NCI-H1436 (cell line): ENCODE measurements at regions not wholly inside any gene's neighbourhood (a gene's known extent, or its start where the extent isn't known, plus 50 kb on each side); places are given as distances from the start of the nearest gene placed in this dataset.
A peak's percentile ranks its signal among the peaks of the same experiment; 100 is the strongest.

ENCODE experiments used
- DNase-seq: peaks from one replicate; lab custom pipeline; 2025; lab: John Stamatoyannopoulos, UW

DNA sequence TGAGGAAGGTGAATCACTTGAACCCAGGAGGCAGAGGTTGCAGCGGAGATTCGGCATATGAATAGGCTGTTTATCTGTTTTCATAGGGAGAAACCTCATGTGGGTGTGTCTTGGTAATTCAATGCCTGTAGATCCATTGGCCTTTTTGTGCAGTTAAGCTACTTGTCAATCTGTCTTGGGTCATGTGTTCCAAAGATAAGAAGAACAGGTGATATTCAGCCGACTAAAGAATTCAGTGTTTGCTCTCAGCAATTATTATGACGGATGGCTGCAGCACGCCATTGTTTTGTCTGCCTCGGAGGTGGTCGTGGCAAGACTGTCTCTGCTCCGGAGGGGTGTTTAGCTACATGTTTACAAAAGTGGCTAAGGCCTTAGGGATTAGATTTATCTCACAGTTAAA, 573.0 kb upstream of the PCDH9 start:
- DNase-seq: peak; percentile 16

DNA sequence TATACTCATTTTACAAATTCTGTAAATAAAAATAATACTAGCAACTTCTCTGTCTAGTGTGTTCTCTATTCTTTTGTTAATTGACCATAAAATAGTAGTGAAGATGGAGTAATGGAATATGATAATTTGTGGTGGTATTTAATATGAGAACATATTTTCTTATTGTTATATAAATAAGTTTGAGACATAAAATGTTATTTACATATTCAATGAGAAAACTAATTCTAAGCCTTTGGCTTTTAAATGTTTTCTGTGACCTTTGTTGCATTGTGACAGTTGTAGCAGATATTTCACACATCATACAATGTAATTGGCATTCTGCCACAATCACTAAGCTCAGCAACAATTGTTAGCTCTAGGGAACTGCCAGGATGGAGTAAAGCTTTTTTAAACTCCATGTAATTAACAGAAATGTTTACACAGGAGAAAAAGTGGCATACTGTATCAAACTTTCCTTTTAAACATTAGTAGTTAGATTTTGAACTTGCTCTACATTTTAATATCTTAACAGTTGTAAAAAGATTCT, 562.1 kb upstream of the PCDH9 start:
- no peak for DNase-seq

- DNase-seq: no peak
Measured at GRCh38 chr13:67791047-67791446, 560.9 kb upstream of the PCDH9 start.

DNA sequence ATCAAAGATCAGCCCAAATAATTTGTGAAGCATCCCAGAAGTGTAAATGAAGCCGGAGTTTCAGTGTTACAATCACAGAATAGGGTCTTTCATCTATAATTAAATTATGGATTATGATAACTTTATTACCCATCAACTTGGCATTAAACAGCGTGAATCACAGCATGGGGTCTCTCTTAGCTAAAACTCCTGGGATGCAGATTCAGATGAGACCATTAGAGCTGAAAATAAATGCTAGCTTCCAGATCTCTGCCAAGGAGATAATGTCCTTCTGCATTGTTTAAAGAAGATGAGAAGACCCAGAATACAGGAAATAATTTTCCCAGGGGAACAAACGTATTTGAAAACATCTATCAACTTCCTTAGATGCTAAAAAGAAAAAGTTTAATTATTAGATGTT, 546.0 kb upstream of the PCDH9 start:
- no peak for DNase-seq

DNA sequence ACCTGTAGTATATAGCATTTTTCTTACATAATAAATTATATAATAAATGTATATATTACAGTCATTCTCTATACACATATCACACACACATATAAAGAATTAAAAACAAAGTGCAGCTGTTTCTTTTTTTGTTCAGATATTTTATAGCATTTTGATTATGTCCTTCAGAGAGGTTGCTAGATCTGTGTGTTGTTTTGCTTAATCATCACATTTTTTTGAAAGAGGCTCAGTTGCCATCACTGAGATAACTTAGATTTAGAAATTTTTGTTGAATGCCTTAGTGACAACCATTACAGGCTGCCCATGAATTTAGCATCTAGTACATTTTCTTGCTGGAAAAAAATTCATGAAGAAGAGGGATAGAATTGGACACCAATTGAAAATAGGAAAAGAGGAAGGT, 545.2 kb upstream of the PCDH9 start:
- no peak for DNase-seq

- DNase-seq: no peak
Measured at GRCh38 chr13:67772807-67773453, 542.8 kb upstream of the PCDH9 start.

- DNase-seq: no peak
Measured at GRCh38 chr13:67771106-67771505, 541.0 kb upstream of the PCDH9 start.

DNA sequence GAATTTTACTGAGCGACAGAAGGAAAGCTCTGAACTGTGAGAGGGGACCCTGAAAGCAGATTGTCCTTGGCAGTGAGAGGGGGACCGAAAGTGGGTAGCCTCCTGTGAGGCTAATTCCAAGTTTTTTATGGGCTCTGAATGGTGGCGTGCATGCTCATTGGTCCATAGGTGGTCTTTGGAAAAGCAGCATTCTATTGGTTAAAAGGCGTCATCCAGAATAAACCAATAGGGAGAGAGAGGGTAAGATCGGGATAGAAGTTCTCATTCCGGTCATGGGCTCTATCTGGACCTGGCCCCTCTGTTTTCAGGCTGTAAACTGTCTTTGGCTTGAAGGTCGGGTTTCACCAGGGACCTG, 539.8 kb upstream of the PCDH9 start:
- no peak for DNase-seq

DNA sequence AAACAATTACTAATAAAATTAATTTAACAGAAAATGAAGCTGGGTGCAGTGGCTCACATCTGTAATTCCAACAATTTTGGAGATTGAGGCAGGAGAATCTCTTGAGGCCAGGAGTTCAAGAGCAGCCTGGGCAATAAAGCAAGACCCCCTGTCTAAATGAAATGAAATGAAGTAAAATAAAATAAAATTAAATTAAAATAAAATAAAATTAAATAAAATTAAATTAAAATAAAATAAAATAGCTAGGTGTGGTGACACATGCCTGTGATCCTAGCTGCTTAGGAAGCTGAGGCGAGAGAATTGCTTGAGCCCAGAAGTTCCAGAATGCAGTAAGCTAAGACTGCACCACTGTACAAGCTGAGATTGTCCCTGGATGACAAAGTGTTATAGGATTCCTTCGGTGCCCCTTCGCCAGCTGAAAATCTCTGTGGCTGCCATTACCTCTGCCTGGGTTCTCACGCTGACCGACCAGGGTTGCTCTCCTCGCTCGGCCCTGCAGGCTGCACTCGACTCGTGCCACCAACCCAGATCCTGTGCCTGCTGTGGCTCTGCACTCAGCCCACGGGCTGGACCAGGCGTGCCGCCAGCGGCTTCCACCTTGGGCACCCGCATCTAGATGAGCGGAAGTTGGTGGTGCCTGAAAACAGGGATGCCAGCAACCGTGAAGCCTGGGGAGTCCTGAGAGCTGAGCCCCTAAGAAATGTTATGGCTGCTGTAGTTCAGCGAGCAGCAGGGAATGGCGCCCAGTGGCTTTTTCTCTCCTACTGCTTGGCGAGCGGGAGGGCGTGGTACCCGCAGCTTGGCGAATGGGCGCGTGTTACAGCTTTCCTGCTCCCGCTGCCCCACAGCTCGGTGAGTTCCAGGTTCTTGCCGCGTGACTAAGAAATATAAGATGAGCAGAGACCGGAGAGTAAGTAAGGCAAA, 539.2 kb upstream of the PCDH9 start:
- DNase-seq: no peak

DNA sequence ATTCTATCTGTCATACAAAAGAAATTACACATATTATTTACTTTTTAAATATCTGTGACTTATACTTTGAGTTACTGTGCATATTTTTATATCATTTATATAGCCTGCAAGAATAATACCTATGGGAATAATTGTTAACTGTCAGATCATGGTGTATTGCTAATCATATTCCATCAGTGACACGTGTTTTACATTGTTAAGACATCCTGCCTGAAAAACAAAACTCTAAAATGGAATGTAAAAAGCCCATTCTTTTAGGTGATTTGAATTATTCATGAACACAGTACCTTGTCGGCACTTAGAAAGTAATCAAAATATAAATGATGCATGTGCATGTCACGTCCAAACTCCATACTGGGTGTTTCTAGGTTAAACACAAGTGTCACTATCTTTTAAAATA, 533.8 kb upstream of the PCDH9 start:
- no peak for DNase-seq

DNA sequence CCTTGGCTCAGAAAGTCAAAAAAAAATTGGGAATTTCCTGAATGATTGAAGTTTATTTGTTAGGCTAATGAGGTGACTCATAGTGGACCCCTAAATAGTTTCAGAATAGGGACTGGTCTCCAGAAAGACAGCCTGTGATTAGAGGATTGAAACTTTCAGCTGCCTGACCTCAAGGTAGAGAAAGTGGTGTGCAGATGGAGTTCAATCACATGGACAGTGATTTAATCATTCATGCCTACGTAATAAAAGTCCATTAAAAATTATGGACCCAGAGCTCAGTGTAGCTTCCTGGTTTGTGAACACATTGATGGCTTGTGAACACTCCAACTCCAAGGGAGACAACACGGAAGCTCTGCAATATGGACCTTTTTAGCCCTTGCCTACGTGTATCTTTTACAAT, 533.2 kb upstream of the PCDH9 start:
- DNase-seq: no peak

GRCh38 chr13:67758975-67759374, 528.8 kb upstream of the PCDH9 start:
- DNase-seq: no peak

DNA sequence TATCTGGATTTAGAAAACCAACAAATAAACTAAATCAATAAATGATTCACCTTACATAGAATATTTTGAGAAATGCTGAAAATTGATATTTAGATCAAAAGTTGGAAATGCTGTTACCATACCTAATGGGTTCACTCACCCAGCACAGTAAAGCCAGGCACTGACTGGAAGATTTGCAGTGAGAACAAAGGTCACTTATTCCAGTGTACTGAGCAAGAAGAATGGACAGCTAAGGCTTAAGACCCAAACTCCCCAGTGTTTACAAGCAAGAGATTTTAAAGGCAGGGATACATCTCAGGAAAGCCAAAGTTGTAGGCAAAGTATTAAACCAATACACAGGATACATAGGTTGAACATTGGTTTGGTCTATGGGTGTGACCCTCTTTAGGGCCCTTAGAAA, 523.9 kb upstream of the PCDH9 start:
- DNase-seq: no peak

- no peak for DNase-seq
Measured at GRCh38 chr13:67752759-67753158, 522.6 kb upstream of the PCDH9 start.

- no peak for DNase-seq
Measured at GRCh38 chr13:67742478-67742877, 512.3 kb upstream of the PCDH9 start.

DNA sequence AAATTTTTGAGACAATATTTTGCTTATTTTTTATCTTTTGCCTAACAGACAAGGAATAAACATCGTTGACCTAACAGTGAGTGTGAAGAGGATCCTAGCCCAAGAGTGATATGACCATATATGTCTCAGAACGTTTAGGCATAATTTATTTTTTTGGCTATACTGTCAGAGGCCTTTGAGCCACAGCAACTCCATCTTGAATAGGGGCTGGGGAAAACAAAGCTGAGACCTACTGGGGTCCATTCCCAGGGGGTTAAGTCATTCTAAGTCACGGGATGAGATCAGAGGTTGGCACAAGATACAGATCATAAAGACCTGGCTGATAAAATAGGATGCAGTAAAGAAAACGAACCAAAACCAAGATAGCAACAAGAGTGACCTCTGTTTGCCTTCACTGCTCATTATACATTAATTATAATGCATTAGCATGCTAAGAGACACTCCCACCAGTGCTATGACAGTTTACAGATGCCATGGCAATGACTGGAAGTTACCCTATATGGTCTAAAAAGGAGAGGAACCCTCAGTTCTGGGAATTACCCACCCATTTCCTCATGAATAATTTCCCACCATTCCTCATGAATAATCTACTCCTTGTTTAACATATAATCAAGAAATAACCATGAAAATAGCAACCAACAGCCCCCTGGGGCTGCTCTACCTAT, 510.9 kb upstream of the PCDH9 start:
- no peak for DNase-seq

DNA sequence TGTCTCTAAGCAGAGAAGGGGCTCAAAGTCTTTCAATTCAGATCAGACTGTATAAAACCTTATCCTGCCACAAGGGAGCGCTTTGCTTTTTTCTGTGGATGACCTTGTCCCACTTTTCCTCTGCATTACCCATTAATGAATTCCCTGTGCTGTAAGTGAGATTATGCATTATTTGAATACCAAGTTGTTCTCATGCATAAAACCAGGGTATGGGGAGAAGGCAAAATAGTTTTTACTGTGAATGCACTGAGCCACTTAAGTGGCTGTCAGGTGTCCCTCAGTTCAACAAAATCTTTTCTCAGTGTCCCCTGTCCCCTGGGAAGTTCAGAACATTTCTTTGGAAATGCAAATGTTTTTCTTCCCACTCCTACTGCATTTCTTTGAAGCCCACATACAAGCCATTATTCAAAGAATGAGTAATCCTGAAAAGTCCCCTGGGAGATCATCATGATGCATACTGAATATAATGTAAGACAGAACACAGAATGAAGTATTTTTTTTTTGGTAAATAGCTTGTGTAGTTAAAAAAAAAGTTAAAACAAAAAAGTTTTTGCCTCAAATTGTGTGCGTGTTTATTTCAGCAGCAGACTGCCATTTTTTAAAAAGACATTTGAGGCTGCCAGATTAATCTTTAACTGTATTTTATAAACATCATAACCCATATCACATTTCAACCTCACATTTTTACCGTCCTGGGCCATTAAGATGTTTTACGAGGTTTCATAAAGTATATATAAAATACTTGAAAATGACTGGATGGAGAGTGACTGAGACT, 506.7 kb upstream of the PCDH9 start:
- DNase-seq: no peak

- DNase-seq: no peak
Measured at GRCh38 chr13:67735651-67736050, 505.5 kb upstream of the PCDH9 start.

DNA sequence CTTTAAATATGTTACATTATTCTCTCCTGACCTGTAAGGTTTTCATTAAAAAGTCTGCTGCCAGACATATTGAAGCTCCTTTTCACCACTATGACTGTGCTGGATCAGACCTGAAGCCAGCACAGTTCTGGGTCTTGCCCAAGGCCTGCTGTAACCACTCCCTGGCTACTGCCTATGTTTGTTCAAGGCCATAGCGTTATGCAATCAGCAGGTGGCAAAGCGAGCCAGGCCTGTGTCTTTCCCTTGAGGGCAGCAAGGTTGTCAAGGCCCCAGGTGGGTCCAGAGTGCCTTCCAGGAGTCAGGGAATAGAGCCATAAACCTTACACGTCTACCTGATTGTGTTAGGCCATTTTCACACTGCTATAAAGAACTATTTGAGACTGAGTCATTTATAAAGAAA, 496.8 kb upstream of the PCDH9 start:
- no peak for DNase-seq

DNA sequence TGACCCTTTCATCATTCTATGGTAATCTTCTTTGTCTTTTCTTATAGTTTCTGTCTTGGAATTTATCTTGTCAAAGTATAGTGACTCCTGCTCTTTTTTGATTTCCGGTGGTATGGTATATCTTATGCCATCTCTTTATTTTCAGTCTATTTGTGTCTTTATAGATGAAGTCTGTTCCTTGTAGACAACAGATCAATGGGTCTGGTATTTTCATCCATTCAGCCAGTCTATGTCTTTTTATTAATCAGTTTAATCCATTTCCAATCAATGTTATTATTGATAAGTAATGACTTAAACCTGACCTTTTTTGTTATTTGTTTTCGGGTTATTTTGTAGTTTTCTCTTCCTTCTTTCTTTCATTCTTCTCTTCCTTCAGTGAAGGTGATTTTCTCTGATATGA, 495.9 kb upstream of the PCDH9 start:
- no peak for DNase-seq

GRCh38 chr13:67713571-67713970, 483.4 kb upstream of the PCDH9 start:
- no peak for DNase-seq

DNA sequence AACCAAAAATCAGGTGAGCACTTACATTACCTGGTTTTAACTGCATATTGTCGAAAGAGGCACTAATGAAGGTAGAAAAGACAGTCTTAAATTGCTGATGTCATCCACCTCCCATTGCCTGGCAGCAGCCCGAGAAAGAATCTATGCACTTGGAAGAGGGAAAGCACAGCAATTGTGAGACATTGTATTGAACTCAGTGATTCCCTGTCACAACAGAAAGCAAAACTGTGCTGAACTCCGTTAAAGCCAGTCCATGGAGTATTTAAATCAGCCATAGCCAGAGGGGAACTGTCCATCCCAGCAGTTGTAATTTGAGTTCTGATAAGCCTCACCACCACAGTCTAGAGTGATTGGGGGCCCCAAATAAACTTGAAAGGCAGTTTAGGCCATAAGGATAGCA, 466.6 kb upstream of the PCDH9 start:
- no peak for DNase-seq
